ENCODE measurements at regions not wholly inside any gene's neighbourhood (a gene's known extent, or its start where the extent isn't known, plus 50 kb on each side); places are given as distances from the start of the nearest gene placed in this dataset.
"Not testable (repeated sequence)": the region's sequence is repeated elsewhere in the genome, so short reads cannot be mapped to it uniquely, and the experiment has no call there.

GRCh38 chr3:163812006-163812405 lies 1266.3 kb downstream of the SI start:
- DNase-seq (ENCODE audit: low spot score), result no peak

- no peak for DNase-seq (ENCODE audit: low spot score)
Observed at GRCh38 chr3:163809540-163809993, 1268.7 kb downstream of the SI start.

- DNase-seq (ENCODE audit: low spot score), result no peak
Observed at GRCh38 chr3:163786416-163786815, 1291.9 kb downstream of the SI start.

- DNase-seq (ENCODE audit: low spot score), result no peak
Observed at GRCh38 chr3:163785693-163786092, 1292.6 kb downstream of the SI start.

GRCh38 chr3:163779396-163780344 lies 1298.6 kb downstream of the SI start:
- DNase-seq (ENCODE audit: low spot score), result no peak

GRCh38 chr3:163776743-163777142 lies 1301.6 kb downstream of the SI start:
- no peak for DNase-seq (ENCODE audit: low spot score)

- DNase-seq (ENCODE audit: low spot score), result no peak
Observed at GRCh38 chr3:163773136-163773535, 1305.2 kb downstream of the SI start.

GRCh38 chr3:163768048-163768447 lies 1310.2 kb downstream of the SI start:
- DNase-seq (ENCODE audit: low spot score), result no peak

GRCh38 chr3:163766112-163766511 lies 1312.2 kb downstream of the SI start:
- DNase-seq (ENCODE audit: low spot score), result no peak

GRCh38 chr3:163753033-163753432 lies 1325.3 kb downstream of the SI start:
- DNase-seq (ENCODE audit: low spot score), result no peak

- DNase-seq (ENCODE audit: low spot score), result no peak
Observed at GRCh38 chr3:163745204-163745603, 1333.1 kb downstream of the SI start.

GRCh38 chr3:163735394-163735793 lies 1342.9 kb downstream of the SI start:
- no peak for DNase-seq (ENCODE audit: low spot score)

- no peak for DNase-seq (ENCODE audit: low spot score)
Observed at GRCh38 chr3:163730684-163731083, 1347.6 kb downstream of the SI start.

- no peak for DNase-seq (ENCODE audit: low spot score)
Observed at GRCh38 chr3:163726125-163726524, 1352.2 kb downstream of the SI start.

GRCh38 chr3:163722405-163722804 lies 1355.9 kb downstream of the SI start:
- no peak for DNase-seq (ENCODE audit: low spot score)

- no peak for DNase-seq (ENCODE audit: low spot score)
Observed at GRCh38 chr3:163721596-163721995, 1356.7 kb downstream of the SI start.

- no peak for DNase-seq (ENCODE audit: low spot score)
Observed at GRCh38 chr3:163717377-163717776, 1360.9 kb downstream of the SI start.

- no peak for DNase-seq (ENCODE audit: low spot score)
Observed at GRCh38 chr3:163708428-163708827, 1369.9 kb downstream of the SI start.

GRCh38 chr3:163707659-163708058 lies 1370.6 kb downstream of the SI start:
- DNase-seq (ENCODE audit: low spot score), result no peak

GRCh38 chr3:163698221-163698620 lies 1380.1 kb downstream of the SI start:
- DNase-seq (ENCODE audit: low spot score), result not testable (repeated sequence)

GRCh38 chr3:163692494-163692893 lies 1385.8 kb downstream of the SI start:
- DNase-seq (ENCODE audit: low spot score), result no peak

GRCh38 chr3:163684651-163685050 lies 1393.6 kb downstream of the SI start:
- DNase-seq (ENCODE audit: low spot score), result no peak

GRCh38 chr3:163672954-163673353 lies 1405.3 kb downstream of the SI start:
- DNase-seq (ENCODE audit: low spot score), result no peak

GRCh38 chr3:163671201-163671600 lies 1407.1 kb downstream of the SI start:
- DNase-seq (ENCODE audit: low spot score), result no peak
